Glomerular endothelial cell (primary cell): ENCODE measurements at regions not wholly inside any gene's neighbourhood (a gene's known extent, or its start where the extent isn't known, plus 50 kb on each side); places are given as distances from the start of the nearest gene placed in this dataset.

Experiments used
- DNase-seq: peaks from one replicate; pipeline ENCODE4 v3.0.0-alpha.2; 2011; ENCODE audit warnings: low read depth, low spot score; ENCODE audit errors: extremely low read depth

DNA sequence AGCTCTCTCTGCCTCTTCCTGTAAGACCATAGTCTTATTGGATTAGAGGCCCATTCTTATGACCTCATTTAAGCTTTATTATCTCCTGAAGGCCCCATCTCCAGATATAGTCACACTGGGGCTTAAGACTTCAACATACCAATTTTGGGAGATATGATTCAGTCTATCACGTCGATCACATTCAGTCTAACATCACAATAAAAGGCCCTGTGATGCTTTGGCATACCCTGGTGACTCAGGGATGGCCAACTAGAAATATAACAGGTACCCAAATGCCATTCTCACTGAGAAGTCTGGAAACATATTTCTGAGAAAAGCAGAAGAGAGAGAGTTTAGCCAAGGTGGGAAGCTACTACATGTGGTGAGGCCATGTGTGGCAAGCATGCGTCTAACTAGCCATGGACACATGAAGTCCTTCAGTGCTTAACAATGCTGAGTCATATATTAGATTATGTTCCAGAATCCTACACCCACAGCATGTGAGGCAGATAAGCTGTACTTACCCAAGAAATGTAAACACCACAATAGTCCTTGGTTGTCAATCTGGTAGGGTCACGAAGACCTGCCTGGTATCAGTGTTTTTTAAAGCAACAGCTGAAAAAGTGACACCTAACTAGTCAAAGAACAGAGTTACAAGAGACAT lies 485.1 kb downstream of the FOXO1 start:
- no peak for DNase-seq

- DNase-seq: no peak
Measured at GRCh38 chr13:40182591-40182990, 483.9 kb downstream of the FOXO1 start.

GRCh38 chr13:40185414-40185813 lies 481.0 kb downstream of the FOXO1 start:
- DNase-seq: no peak

- DNase-seq: no peak
Measured at GRCh38 chr13:40186041-40186440, 480.4 kb downstream of the FOXO1 start.

DNA sequence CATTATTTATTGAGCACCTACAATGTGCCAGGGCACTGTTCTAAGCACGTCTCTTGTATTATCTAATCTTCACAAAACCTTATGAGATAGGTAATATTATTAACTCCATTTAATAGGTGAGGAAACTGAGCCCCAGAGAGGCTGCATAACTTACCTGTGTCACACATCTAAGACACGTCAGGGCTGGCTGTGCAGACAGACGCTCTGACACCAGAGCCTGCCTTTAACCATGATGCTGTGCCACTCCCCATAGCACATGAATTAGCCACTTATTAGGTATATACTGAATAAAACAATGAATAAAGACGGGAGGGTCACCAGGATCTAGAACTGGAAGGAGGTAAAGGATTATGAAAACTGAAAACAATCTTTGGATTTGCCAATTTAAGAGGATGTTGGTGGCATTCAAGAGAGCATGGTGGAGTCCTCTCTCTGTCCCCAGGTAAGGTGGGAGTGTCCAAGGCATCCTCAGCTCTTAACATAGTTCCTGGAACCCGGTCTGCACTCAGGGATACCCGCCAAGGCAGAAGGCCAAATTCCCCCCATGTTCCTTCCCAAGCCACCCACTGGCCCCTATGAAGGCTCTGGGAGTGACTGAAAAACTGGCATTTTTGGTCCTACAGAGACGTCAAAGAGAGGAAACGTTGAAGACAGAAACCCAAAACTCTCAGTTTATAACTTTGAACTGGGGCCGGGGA lies 479.7 kb downstream of the FOXO1 start:
- no peak for DNase-seq

GRCh38 chr13:40187324-40187795 lies 479.1 kb downstream of the FOXO1 start:
- DNase-seq: no peak

GRCh38 chr13:40187841-40188591 lies 478.4 kb downstream of the FOXO1 start:
- DNase-seq: no peak

DNA sequence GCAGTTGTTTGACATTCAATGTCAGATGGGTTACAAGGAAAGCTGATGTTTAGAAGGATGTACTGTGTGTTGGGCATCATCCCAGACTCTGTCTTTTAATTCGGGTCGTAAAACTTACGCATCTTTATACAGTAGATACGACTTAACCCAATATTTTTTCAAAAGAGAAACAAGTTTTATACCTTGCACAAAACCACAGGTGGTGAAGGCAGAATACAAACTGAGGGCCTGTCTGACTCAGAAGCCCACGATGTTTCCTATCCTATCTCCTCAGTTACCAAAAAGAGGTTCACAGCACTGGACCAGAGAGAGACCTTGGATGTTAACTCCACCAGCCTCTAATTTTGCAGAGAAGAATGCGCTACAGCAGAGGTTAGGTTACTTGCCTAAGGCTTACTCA lies 477.0 kb downstream of the FOXO1 start:
- no peak for DNase-seq

GRCh38 chr13:40189898-40190630 lies 476.4 kb downstream of the FOXO1 start:
- DNase-seq: no peak

GRCh38 chr13:40190641-40191100 lies 475.8 kb downstream of the FOXO1 start:
- peak; percentile 75 for DNase-seq

DNA sequence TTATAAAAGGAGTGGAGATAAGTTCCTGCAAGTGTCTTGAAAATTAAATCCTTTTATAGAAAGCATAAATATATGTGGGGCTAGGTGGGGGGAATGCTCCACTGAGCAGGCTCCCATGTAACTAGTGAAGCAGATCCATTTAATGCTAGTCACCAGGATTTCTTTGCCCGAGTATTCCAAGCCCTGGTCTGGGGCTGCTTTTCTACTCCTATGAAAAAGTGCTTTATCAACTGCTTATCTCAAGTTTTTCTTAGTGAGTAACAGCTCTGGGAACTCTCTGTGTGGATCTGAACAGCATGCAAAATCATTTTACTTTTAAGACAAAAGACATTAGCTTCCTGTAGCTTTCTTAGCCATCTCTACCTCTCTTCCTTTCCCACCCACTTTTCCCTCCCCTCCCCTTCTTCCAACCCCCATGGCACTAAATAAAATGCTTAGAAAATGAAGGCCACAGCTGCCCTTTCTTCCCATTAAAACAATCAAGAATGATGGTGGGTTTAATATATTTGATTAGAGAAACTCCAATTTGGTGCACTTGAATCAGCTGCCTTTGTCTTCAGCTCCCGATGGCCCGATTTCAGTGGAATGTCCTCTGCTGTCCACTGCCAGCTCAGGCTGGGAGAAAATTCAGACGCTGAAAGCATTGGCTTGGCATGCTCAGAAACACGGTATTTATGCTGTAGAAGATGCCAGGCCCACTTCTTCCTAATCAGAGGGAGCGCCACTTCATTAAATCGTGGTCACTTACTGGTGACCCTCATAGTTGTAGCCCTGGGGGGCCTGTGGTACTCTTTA lies 475.1 kb downstream of the FOXO1 start:
- DNase-seq: no peak

DNA sequence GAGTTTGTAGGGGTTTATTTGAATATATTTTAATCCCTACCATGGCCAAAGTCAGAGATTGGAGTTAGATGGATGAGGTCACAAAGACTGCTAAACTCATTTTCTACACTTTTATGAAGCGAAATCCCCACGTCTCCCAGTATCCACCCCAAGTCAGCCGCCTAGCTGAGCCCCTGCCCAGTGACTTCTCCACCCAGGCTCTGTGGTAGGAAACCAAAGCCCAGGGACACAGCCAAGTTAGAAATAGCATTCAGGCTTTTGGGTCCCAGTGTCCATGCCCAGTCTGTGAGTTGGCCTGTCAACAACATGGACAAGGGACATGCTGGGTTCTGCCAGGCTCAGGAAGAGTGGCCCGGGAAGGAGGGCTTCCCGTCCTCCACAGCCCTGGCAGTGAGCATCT lies 474.0 kb downstream of the FOXO1 start:
- no peak for DNase-seq

- no peak for DNase-seq
Measured at GRCh38 chr13:40192858-40193257, 473.6 kb downstream of the FOXO1 start.

DNA sequence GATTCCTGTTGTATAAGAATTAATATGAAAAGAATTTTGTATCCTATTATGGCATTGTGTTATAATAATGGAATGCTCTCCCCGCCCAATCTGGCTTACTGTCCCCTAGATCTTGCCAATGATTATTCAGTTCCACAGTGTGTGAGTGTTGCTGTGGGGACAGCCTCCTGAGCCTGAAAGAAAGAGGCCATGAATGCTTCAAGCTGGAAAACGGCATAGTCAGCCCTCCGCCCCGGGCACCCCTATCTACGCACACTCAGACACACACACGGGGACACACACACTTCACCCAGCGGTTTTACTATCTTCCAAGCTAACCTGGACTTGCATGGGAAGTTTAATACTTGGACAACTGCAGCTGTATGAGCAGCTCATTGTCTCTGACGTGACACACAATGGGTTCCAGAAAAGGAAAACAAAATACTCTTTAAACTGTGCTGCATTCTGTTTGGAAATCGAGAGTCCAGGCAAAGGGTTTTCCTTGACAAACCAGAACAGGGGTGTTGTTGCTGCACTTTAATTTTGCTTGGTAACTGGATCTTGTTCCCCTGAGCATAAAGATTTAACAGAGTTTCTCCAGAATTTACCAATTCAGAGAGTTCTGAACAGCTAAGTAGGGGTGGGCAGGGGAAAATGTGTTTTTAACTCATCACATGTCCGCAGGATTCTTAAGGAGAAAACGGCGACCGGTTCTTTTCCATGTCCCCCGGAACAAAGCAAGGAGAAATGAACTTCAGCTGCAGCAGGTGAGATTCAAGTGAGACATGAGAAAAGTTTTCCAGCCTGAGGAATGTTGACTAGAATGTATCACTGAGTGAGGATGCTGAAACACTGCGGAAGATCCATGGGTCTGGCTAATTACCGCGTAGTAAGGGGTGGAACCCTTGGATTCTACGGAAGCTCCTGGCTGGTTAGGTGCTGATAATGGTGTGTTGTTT lies 472.9 kb downstream of the FOXO1 start:
- peak; percentile 39 for DNase-seq

DNA sequence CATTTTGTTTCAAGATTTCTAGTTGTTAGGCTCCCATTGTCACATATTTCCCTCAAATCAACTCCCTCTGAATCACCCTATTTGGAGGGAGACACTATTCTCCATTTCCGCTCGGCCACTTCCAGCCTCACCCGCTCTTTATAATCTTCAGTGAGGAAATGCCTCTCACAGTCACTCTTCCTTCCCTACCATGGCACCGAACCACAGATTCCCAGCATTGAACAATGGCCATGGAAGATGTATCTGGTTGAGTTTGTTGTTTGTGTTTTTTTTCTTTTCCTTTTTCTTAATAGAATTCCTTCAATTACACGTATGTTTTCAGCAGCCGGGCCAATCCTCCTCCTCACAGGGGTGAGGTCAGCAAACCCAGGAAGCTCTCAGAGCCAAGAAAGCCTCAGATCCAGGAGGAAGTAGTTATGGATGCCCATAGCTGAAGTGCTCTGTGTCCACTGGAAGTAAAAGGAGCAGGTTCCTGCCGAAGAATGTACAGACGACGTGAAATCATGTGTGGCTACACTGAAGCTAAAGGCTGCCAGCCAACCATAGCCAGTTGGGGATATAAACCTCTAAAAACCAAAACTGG lies 472.1 kb downstream of the FOXO1 start:
- peak; percentile 99 for DNase-seq

- no peak for DNase-seq
Measured at GRCh38 chr13:40197049-40197448, 469.4 kb downstream of the FOXO1 start.

GRCh38 chr13:40197936-40198595 lies 468.4 kb downstream of the FOXO1 start:
- no peak for DNase-seq

GRCh38 chr13:40200273-40200978 lies 466.0 kb downstream of the FOXO1 start:
- DNase-seq: no peak
